ENCODE measurements at regions not wholly inside any gene's neighbourhood (a gene's known extent, or its start where the extent isn't known, plus 50 kb on each side); places are given as distances from the start of the nearest gene placed in this dataset.

DNA sequence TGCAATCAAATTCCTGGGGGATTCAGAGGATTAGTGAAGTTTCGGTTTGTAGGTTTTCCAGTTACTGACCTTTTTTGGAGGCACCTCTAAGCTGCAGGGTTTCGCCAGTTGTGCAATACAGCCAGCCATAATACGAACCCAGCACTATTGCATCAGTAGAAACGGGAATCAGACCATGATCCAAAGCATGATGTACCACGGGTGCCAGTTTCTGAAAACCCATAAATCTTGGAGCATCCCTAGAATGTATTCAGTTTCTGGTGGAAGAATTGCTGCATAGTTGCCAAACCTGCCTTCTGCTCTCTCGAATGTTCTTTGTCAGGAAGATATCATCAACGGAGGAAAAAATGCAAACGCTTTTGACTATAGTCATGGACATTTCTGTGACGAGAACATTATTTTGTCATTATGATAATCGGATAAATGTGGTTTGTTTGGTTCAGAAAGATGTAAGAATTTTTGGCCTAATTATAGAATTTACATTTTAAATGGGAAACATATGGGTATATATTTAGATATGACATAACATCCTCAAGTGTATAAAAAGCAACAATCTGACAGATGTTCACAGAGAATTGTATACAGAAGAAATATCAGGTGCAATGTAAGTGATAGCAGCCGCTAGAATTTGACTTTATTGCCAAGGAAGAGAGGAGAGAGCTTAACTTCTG, 186.2 kb upstream of the PRKCQ start:
- Mint-ChIP-seq H3K9me3 (peaks cover 14% of the 10 kb centered on the region), H3K4me3 (no peak overlapping the region), H3K27ac (no peak overlapping the region), H3K27me3 (ENCODE audit: low read depth) (peaks cover 14% of the 10 kb centered on the region), H3K4me1 (peaks cover 39% of the 10 kb centered on the region), H3K36me3 (peaks cover 10% of the 10 kb centered on the region)
- POLR2A ChIA-PET, result no interaction called here
- CTCF ChIA-PET, result no interaction called here
- ATAC-seq (no peak), DNase-seq (ENCODE audit: low spot score) (no peak)
- TF ChIP-seq MXD4 (CRISPR knock-in tag; IDR thresholded peaks at IDR 0.05; ENCODE audit: borderline replicate concordance), result no peak
- TF ChIP-seq, protein P1, sequence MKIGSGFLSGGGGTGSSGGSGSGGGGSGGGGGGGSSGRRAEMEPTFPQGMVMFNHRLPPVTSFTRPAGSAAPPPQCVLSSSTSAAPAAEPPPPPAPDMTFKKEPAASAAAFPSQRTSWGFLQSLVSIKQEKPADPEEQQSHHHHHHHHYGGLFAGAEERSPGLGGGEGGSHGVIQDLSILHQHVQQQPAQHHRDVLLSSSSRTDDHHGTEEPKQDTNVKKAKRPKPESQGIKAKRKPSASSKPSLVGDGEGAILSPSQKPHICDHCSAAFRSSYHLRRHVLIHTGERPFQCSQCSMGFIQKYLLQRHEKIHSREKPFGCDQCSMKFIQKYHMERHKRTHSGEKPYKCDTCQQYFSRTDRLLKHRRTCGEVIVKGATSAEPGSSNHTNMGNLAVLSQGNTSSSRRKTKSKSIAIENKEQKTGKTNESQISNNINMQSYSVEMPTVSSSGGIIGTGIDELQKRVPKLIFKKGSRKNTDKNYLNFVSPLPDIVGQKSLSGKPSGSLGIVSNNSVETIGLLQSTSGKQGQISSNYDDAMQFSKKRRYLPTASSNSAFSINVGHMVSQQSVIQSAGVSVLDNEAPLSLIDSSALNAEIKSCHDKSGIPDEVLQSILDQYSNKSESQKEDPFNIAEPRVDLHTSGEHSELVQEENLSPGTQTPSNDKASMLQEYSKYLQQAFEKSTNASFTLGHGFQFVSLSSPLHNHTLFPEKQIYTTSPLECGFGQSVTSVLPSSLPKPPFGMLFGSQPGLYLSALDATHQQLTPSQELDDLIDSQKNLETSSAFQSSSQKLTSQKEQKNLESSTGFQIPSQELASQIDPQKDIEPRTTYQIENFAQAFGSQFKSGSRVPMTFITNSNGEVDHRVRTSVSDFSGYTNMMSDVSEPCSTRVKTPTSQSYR (CRISPR knock-in tag; IDR thresholded peaks at IDR 0.05), result no peak
- TF ChIP-seq GTF2I (CRISPR knock-in tag; conservative IDR thresholded peaks at IDR 0.05), result no peak
- TF ChIP-seq ZNF121 (CRISPR knock-in tag; IDR thresholded peaks at IDR 0.05), result no peak
- no peak for TF ChIP-seq ZBTB21 (CRISPR knock-in tag; IDR thresholded peaks at IDR 0.05; ENCODE audit: borderline replicate concordance)
- TF ChIP-seq ARID4B (CRISPR knock-in tag; IDR thresholded peaks at IDR 0.05; ENCODE audit: borderline replicate concordance), result no peak
- no peak for TF ChIP-seq GRHL2 (CRISPR knock-in tag; IDR thresholded peaks at IDR 0.05; ENCODE audit: insufficient replicate concordance, severe bottlenecking)
- TF ChIP-seq, protein P2, sequence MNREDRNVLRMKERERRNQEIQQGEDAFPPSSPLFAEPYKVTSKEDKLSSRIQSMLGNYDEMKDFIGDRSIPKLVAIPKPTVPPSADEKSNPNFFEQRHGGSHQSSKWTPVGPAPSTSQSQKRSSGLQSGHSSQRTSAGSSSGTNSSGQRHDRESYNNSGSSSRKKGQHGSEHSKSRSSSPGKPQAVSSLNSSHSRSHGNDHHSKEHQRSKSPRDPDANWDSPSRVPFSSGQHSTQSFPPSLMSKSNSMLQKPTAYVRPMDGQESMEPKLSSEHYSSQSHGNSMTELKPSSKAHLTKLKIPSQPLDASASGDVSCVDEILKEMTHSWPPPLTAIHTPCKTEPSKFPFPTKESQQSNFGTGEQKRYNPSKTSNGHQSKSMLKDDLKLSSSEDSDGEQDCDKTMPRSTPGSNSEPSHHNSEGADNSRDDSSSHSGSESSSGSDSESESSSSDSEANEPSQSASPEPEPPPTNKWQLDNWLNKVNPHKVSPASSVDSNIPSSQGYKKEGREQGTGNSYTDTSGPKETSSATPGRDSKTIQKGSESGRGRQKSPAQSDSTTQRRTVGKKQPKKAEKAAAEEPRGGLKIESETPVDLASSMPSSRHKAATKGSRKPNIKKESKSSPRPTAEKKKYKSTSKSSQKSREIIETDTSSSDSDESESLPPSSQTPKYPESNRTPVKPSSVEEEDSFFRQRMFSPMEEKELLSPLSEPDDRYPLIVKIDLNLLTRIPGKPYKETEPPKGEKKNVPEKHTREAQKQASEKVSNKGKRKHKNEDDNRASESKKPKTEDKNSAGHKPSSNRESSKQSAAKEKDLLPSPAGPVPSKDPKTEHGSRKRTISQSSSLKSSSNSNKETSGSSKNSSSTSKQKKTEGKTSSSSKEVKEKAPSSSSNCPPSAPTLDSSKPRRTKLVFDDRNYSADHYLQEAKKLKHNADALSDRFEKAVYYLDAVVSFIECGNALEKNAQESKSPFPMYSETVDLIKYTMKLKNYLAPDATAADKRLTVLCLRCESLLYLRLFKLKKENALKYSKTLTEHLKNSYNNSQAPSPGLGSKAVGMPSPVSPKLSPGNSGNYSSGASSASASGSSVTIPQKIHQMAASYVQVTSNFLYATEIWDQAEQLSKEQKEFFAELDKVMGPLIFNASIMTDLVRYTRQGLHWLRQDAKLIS (CRISPR knock-in tag; IDR thresholded peaks at IDR 0.05; ENCODE audit: borderline replicate concordance), result no peak
- TF ChIP-seq NR1H2 (CRISPR knock-in tag; IDR thresholded peaks at IDR 0.05), result no peak
- no peak for TF ChIP-seq PRRX2 (CRISPR knock-in tag; IDR thresholded peaks at IDR 0.05)
- TF ChIP-seq, protein P3, sequence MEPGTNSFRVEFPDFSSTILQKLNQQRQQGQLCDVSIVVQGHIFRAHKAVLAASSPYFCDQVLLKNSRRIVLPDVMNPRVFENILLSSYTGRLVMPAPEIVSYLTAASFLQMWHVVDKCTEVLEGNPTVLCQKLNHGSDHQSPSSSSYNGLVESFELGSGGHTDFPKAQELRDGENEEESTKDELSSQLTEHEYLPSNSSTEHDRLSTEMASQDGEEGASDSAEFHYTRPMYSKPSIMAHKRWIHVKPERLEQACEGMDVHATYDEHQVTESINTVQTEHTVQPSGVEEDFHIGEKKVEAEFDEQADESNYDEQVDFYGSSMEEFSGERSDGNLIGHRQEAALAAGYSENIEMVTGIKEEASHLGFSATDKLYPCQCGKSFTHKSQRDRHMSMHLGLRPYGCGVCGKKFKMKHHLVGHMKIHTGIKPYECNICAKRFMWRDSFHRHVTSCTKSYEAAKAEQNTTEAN (CRISPR knock-in tag; IDR thresholded peaks at IDR 0.05), result no peak
- TF ChIP-seq ZNF219 (CRISPR knock-in tag; IDR thresholded peaks at IDR 0.05; ENCODE audit: borderline replicate concordance), result no peak
- TF ChIP-seq JAZF1 (CRISPR knock-in tag; IDR thresholded peaks at IDR 0.05), result no peak
- no peak for TF ChIP-seq HMGA2 (CRISPR knock-in tag; IDR thresholded peaks at IDR 0.05)
